ENCODE measurements at regions not wholly inside any gene's neighbourhood (a gene's known extent, or its start where the extent isn't known, plus 50 kb on each side); places are given as distances from the start of the nearest gene placed in this dataset.

GRCh38 chrX:39174772-39175417 is 373.6 kb downstream of the MID1IP1 start:
- 14% methylated on average over 13 of the region's 13 CpGs for WGBS
- no peak for DNase-seq (ENCODE audit: low spot score)
- H3K4me1 ChIP-seq (ENCODE audit: control insufficient read depth in 4 of 4, insufficient read depth in 4 of 4, low read length in 3 of 4), result peaks cover 0 to 5% (median 2%) of the 10 kb centered on the region in 4 donors
- no peaks in the 10 kb centered on the region for H3K9me3 ChIP-seq (ENCODE audit: control insufficient read depth in 4 of 4, low read length in 3 of 4)
- H3K9ac ChIP-seq (ENCODE audit: low read depth in 1 of 2, low read length in 2 of 2), result no peak overlapping the region
- TF ChIP-seq ZBTB33 (IDR thresholded peaks at IDR 0.05), result no peak
- TF ChIP-seq HNF4A (conservative IDR thresholded peaks at IDR 0.05), result peak; percentile 45 to 57
- H3K4me3 ChIP-seq (ENCODE audit: low read depth in 1 of 3, low read length in 3 of 3), result no peak overlapping the region
- H3K27ac ChIP-seq (ENCODE audit: low read depth in 1 of 2, low read length in 2 of 2), result no peak overlapping the region
- no peaks in the 10 kb centered on the region for H3K36me3 ChIP-seq (ENCODE audit: control insufficient read depth in 4 of 4, insufficient read depth in 3 of 4, low read depth in 1 of 4, low read length in 3 of 4)
- H3K27me3 ChIP-seq (ENCODE audit: control insufficient read depth in 4 of 4, insufficient read depth in 4 of 4, low read length in 3 of 4), result no peaks in the 10 kb centered on the region

GRCh38 chrX:39175418-39176057 is 374.3 kb downstream of the MID1IP1 start:
- H3K9ac ChIP-seq (ENCODE audit: low read depth in 1 of 2, low read length in 2 of 2), result no peak overlapping the region
- TF ChIP-seq HNF4A (conservative IDR thresholded peaks at IDR 0.05) (no peak), CTCF (IDR thresholded peaks at IDR 0.05; ENCODE audit: low read depth, low read length, missing input control) (no peak), RXRA (IDR thresholded peaks at IDR 0.05) (no peak)
- no peak for DNase-seq (ENCODE audit: low spot score)
- 88% methylated on average over 6 of the region's 6 CpGs for WGBS
- no peak overlapping the region for H3K27ac ChIP-seq (ENCODE audit: low read depth in 1 of 2, low read length in 2 of 2)
- H3K4me3 ChIP-seq (ENCODE audit: low read depth in 1 of 3, low read length in 3 of 3), result no peak overlapping the region
- H3K9me3 ChIP-seq (ENCODE audit: control insufficient read depth in 4 of 4, low read length in 3 of 4), result no peaks in the 10 kb centered on the region
- no peaks in the 10 kb centered on the region for H3K36me3 ChIP-seq (ENCODE audit: control insufficient read depth in 4 of 4, insufficient read depth in 3 of 4, low read depth in 1 of 4, low read length in 3 of 4)
- H3K27me3 ChIP-seq (ENCODE audit: control insufficient read depth in 4 of 4, insufficient read depth in 4 of 4, low read length in 3 of 4), result no peaks in the 10 kb centered on the region
- H3K4me1 ChIP-seq (ENCODE audit: control insufficient read depth in 4 of 4, insufficient read depth in 4 of 4, low read length in 3 of 4), result peaks cover 0 to 5% (median 2%) of the 10 kb centered on the region in 4 donors

- no peak for DNase-seq (ENCODE audit: low spot score)
- Histone ChIP-seq H3K4me1 (ENCODE audit: control insufficient read depth in 4 of 4, insufficient read depth in 4 of 4, low read length in 3 of 4) (peaks cover 0 to 5% (median 2%) of the 10 kb centered on the region in 4 donors), H3K9me3 (ENCODE audit: control insufficient read depth in 4 of 4, low read length in 3 of 4) (no peaks in the 10 kb centered on the region), H3K4me3 (ENCODE audit: low read depth in 1 of 3, low read length in 3 of 3) (no peak overlapping the region), H3K36me3 (ENCODE audit: control insufficient read depth in 4 of 4, insufficient read depth in 3 of 4, low read depth in 1 of 4, low read length in 3 of 4) (no peaks in the 10 kb centered on the region), H3K9ac (ENCODE audit: low read depth in 1 of 2, low read length in 2 of 2) (no peak overlapping the region), H3K27me3 (ENCODE audit: control insufficient read depth in 4 of 4, insufficient read depth in 4 of 4, low read length in 3 of 4) (no peaks in the 10 kb centered on the region), H3K27ac (ENCODE audit: low read depth in 1 of 2, low read length in 2 of 2) (no peak overlapping the region)
- 94% methylated on average over 4 of the region's 4 CpGs for WGBS
- TF ChIP-seq YY1 (IDR thresholded peaks at IDR 0.05) (no peak), HNF4G (IDR thresholded peaks at IDR 0.05) (no peak), GABPA (IDR thresholded peaks at IDR 0.05 in 1 of 2, conservative IDR thresholded peaks at IDR 0.05 in 1 of 2) (no peak), MAX (IDR thresholded peaks at IDR 0.05) (no peak), NR2F2 (IDR thresholded peaks at IDR 0.05) (no peak), FOXA1 (IDR thresholded peaks at IDR 0.05) (no peak), JUND (IDR thresholded peaks at IDR 0.05) (no peak), SP1 (IDR thresholded peaks at IDR 0.05) (no peak), ATF3 (IDR thresholded peaks at IDR 0.05) (no peak), FOXA2 (IDR thresholded peaks at IDR 0.05) (no peak), REST (IDR thresholded peaks at IDR 0.05) (no peak), TAF1 (conservative IDR thresholded peaks at IDR 0.05) (no peak), EGR1 (IDR thresholded peaks at IDR 0.05; ENCODE audit: low read depth in 2 of 2) (no peak), RXRA (IDR thresholded peaks at IDR 0.05) (no peak), CTCF (IDR thresholded peaks at IDR 0.05; ENCODE audit: low read depth, low read length, missing input control) (no peak)
Observed at GRCh38 chrX:39176105-39176504, 374.8 kb downstream of the MID1IP1 start.
